HepG2 (cell line): ENCODE measurements at regions not wholly inside any gene's neighbourhood (a gene's known extent, or its start where the extent isn't known, plus 50 kb on each side); places are given as distances from the start of the nearest gene placed in this dataset.

ENCODE experiments used
- MYC ChIP-seq: sonication (generic); formaldehyde crosslinking; IDR thresholded peaks from 2 replicates; pipeline ENCODE4 v1.9.0; 2021; ENCODE audit warnings: missing genetic modification reagents, borderline replicate concordance
- ZNF274 ChIP-seq: sonication (generic); formaldehyde crosslinking; IDR thresholded peaks from 2 replicates; pipeline ENCODE4 v1.5.1; 2020; ENCODE audit warnings: mild to moderate bottlenecking, missing genetic modification reagents
- TF ChIP-seq, protein P1 (sequence below): sonication (generic); formaldehyde crosslinking; IDR thresholded peaks from 2 replicates; pipeline ENCODE4 v1.5.0; 2020; ENCODE audit warnings: mild to moderate bottlenecking, missing genetic modification reagents, borderline replicate concordance
- TF ChIP-seq, protein P2 (sequence below): sonication (generic); formaldehyde crosslinking; IDR thresholded peaks from 2 replicates; pipeline ENCODE4 v1.5.0; 2020; ENCODE audit warnings: missing genetic modification reagents, mild to moderate bottlenecking, borderline replicate concordance

DNA sequence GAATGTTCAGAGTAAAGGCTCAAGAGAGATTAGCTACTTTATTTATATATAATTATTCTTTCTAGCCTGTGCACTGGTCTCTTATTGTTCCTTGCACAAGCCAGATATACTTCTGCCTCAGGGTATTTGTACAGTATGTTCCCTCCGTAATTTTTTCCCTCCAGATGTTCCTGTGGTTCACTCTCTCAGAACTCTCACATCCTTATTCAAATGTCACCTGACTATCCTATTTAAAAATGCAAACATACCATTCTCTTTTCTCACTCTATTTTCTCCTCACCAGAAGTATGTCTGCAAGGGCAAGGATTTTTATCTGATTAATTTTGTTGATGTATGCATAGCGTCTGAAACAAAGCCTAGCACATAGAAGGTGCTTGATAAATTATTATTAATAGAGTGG is 64.0 kb upstream of the CERS6 start:
- TF ChIP-seq MYC (CRISPR knock-in tag) (no peak), ZNF274 (CRISPR knock-in tag) (no peak)
- TF ChIP-seq, protein P1, sequence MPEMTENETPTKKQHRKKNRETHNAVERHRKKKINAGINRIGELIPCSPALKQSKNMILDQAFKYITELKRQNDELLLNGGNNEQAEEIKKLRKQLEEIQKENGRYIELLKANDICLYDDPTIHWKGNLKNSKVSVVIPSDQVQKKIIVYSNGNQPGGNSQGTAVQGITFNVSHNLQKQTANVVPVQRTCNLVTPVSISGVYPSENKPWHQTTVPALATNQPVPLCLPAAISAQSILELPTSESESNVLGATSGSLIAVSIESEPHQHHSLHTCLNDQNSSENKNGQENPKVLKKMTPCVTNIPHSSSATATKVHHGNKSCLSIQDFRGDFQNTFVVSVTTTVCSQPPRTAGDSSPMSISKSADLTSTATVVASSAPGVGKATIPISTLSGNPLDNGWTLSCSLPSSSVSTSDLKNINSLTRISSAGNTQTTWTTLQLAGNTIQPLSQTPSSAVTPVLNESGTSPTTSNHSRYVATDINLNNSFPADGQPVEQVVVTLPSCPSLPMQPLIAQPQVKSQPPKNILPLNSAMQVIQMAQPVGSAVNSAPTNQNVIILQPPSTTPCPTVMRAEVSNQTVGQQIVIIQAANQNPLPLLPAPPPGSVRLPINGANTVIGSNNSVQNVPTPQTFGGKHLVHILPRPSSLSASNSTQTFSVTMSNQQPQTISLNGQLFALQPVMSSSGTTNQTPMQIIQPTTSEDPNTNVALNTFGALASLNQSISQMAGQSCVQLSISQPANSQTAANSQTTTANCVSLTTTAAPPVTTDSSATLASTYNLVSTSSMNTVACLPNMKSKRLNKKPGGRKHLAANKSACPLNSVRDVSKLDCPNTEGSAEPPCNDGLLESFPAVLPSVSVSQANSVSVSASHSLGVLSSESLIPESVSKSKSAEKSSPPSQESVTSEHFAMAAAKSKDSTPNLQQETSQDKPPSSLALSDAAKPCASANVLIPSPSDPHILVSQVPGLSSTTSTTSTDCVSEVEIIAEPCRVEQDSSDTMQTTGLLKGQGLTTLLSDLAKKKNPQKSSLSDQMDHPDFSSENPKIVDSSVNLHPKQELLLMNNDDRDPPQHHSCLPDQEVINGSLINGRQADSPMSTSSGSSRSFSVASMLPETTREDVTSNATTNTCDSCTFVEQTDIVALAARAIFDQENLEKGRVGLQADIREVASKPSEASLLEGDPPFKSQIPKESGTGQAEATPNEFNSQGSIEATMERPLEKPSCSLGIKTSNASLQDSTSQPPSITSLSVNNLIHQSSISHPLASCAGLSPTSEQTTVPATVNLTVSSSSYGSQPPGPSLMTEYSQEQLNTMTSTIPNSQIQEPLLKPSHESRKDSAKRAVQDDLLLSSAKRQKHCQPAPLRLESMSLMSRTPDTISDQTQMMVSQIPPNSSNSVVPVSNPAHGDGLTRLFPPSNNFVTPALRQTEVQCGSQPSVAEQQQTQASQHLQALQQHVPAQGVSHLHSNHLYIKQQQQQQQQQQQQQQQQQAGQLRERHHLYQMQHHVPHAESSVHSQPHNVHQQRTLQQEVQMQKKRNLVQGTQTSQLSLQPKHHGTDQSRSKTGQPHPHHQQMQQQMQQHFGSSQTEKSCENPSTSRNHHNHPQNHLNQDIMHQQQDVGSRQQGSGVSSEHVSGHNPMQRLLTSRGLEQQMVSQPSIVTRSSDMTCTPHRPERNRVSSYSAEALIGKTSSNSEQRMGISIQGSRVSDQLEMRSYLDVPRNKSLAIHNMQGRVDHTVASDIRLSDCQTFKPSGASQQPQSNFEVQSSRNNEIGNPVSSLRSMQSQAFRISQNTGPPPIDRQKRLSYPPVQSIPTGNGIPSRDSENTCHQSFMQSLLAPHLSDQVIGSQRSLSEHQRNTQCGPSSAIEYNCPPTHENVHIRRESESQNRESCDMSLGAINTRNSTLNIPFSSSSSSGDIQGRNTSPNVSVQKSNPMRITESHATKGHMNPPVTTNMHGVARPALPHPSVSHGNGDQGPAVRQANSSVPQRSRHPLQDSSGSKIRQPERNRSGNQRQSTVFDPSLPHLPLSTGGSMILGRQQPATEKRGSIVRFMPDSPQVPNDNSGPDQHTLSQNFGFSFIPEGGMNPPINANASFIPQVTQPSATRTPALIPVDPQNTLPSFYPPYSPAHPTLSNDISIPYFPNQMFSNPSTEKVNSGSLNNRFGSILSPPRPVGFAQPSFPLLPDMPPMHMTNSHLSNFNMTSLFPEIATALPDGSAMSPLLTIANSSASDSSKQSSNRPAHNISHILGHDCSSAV (CRISPR knock-in tag): no peak
- TF ChIP-seq, protein P2, sequence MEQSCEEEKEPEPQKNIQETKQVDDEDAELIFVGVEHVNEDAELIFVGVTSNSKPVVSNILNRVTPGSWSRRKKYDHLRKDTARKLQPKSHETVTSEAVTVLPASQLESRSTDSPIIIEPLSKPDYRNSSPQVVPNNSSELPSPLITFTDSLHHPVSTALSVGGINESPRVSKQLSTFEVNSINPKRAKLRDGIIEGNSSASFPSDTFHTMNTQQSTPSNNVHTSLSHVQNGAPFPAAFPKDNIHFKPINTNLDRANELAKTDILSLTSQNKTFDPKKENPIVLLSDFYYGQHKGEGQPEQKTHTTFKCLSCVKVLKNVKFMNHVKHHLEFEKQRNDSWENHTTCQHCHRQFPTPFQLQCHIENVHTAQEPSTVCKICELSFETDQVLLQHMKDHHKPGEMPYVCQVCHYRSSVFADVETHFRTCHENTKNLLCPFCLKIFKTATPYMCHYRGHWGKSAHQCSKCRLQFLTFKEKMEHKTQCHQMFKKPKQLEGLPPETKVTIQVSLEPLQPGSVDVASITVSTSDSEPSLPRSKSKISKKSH (CRISPR knock-in tag): no peak
